Stimulated activated CD4-positive, alpha-beta T cell treated with anti-CD3 and anti-CD28 coated beads, Interleukin-12 subunit alpha, Interleukin-12 subunit beta, amount 100 ng/mL, for 48 hours (primary cell): ENCODE measurements at regions not wholly inside any gene's neighbourhood (a gene's known extent, or its start where the extent isn't known, plus 50 kb on each side); places are given as distances from the start of the nearest gene placed in this dataset.
"Not testable (repeated sequence)": the region's sequence is repeated elsewhere in the genome, so short reads cannot be mapped to it uniquely, and the experiment has no call there.

Experiments used
- DNase-seq, 3 donors: peaks; one replicate each; pipeline ENCODE4 v3.0.0-alpha.2; 2020; ENCODE audit warnings: low read depth in 2 of 3, low spot score in 1 of 3

- no peak for DNase-seq
Observed at GRCh38 chr2:7368211-7368610, 451.0 kb downstream of the RNF144A start.

DNA sequence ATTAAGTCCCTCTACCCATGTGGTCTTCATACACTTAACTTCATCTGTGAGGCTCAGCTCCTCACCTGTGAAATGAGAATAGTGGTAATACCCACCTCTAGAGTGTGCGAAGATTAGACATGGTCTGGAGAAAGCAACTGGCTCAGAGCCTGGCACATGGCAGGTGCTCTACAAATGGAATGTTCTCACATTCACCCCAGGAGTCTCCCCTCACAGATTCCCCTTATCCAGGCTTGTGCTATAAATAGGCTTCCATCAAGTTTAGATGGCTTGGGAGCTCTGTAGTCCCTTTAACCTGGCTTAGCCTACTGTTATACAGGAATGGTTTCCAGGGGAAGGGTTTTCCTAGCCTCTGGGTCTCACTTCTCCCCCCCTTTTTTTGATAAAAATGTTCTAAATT, 455.9 kb downstream of the RNF144A start:
- DNase-seq, result no peak

- no peak for DNase-seq
Observed at GRCh38 chr2:7375901-7376300, 458.7 kb downstream of the RNF144A start.

DNA sequence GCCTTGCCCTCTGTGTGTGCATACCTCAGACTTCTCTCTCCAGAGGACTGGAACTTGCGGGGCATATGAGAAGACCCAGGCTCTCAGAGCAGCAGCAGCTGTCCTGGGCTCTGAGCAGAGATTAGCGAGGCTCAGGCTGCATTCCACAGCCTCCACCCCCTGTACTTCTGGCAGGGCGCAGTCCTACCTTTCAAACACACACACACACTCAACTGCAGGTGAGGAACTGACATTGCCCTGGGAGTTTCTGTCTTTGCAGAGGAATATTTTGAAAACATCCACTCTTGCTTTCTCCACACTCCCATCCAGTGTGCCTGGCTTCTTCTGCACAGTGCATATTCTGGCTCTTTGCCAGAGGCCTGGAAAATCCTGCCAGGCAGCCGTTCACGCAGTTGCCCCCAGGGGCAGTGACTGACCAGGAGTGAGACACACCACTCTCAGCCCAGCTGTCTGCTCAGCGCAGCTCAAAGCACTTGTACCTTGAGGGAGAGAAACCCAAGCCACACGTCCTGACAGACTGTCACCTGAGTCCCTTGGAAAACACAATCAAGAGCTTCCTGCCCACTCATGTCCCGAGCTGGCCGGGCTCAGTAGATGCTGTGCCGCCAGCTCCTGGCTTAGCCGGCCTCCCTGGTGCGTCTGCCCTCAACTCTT, 460.8 kb downstream of the RNF144A start:
- DNase-seq, result no peak

DNA sequence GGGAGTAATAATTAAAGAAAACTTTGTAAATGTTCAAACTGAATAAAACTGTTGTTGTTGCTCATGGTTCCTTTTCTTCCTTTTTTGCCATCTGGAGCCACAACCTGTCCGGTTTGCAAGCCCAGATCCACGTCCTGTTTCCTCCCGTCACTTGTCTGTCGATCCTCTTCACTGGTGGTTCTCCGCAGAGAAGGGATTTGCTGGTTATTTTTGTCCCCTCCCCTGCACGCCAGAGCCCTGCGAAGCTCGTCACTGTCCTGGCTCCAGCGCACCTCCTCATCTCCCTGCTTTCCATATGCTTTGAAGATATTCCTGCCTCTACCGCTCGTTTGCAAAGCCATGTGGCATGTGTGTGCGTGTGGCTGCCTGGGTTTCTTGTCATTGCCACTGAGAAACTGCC, 461.4 kb downstream of the RNF144A start:
- no peak for DNase-seq

GRCh38 chr2:7379799-7380198, 462.6 kb downstream of the RNF144A start:
- DNase-seq, result no peak

- no peak for DNase-seq
Observed at GRCh38 chr2:7384773-7385349, 467.6 kb downstream of the RNF144A start.

GRCh38 chr2:7390311-7390710, 473.1 kb downstream of the RNF144A start:
- DNase-seq, result not testable (repeated sequence)

GRCh38 chr2:7392076-7392787, 475.0 kb downstream of the RNF144A start:
- no peak for DNase-seq

GRCh38 chr2:7394195-7394594, 477.0 kb downstream of the RNF144A start:
- DNase-seq, result no peak

DNA sequence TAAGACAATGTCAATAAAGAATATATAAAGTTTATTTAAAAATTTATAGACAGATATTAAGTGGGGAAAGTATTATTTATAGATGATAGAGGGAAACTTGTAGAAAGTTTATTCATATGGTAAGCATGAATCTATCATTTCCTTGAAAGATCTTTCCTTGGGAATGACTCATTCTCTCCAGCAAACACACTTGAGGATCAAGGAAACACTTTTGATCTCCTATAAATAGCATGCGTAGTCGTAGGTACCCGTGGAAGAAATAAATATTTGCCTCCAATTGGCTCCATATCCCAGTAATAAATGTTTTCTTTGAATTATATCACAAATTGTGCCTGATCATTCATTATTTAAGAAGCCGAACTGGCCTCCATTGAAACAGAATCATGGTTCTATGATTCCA, 483.4 kb downstream of the RNF144A start:
- DNase-seq, result no peak

GRCh38 chr2:7403092-7403775, 486.0 kb downstream of the RNF144A start:
- no peak for DNase-seq

DNA sequence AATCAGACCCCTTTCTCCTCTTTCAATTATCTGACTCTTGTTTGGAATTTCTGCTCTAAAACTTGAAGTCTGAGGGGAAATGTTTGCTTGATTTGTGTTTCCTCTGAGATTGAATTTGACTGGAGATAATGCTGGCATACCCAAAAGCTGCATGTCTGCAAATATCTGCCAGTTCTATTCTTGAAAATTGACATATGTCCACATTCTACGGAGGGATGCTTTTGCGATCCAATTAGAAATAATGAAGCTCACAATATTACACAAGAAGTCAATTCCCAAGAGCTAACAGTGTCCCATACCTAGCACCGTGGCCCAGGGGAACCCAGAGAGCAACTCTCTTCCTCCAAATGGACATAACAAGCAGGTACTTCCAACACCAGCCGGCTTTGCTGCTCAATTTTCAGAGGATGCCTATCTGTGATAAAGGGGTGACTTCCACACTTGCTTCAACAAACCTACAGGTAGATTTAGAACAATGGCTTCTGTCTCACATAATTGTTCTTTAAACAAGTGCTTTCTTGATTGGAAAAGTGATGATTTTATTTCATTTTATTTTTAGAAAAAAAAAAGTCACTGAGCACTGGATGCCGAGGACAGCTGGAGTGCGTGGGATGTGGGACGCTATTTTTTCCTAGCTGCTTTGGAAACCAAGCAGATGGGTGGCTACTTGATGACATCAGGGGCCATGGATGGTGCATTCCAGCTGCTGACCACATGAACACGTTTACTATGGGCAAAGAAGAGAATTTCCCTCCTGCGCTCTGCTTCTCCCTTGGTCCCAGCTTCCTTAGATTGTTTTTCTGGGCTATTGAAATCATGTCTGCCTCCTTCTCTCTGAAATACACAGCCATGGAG, 488.9 kb downstream of the RNF144A start:
- no peak for DNase-seq

GRCh38 chr2:7407001-7407400, 489.8 kb downstream of the RNF144A start:
- DNase-seq, result no peak

DNA sequence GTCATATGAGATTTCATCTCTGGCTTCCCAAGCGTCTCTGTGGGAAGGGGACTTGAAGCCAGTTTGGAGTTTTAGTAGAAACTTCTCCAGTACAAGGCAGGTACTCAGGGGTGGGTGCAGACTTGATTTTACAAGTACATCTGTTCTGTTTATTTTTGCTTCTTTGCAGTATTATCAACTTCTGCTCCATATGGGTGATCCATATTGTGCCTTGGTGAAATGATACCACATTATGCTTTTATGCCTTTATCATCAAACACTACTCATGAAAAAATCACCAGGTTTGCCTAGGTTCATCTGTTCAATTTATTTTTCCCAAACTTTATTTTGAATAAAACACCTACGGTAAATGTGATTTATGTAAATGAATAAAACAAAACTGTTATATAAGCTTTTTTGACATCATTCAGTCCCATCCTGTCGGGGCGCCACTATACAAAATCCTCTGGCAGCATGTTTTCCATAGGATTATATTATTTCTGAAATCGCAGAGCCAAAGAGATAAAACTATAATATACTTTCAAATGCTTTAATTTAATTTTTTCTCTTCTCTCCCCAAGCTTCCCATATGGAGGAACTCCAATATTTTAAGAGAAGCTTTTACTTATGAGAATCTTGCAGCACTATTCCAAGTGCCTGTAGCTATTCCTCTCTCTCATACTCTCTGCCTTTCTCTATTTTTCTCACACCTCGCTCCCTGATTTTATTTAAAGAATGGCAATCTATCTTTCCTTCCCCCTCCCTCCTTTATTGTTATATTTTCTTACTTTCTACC, 490.9 kb downstream of the RNF144A start:
- DNase-seq, result no peak

DNA sequence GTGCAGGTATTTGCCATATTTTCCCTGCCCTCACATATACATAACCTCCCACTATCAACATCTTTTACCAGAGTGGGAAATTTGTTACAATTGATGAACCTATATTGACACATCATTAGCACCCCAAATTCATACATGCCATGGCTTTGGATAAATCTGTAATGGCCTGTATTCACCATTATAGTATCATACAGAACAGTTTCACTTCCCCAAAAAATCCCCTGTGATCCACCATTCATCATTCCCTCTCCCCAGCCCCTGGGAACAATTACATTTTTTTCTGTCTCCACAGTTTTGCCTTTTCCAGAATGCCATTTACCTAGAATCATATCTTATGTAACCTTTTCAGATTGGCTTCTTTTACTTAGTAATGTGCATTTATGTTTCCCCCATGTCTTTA, 494.5 kb downstream of the RNF144A start:
- DNase-seq, result no peak

DNA sequence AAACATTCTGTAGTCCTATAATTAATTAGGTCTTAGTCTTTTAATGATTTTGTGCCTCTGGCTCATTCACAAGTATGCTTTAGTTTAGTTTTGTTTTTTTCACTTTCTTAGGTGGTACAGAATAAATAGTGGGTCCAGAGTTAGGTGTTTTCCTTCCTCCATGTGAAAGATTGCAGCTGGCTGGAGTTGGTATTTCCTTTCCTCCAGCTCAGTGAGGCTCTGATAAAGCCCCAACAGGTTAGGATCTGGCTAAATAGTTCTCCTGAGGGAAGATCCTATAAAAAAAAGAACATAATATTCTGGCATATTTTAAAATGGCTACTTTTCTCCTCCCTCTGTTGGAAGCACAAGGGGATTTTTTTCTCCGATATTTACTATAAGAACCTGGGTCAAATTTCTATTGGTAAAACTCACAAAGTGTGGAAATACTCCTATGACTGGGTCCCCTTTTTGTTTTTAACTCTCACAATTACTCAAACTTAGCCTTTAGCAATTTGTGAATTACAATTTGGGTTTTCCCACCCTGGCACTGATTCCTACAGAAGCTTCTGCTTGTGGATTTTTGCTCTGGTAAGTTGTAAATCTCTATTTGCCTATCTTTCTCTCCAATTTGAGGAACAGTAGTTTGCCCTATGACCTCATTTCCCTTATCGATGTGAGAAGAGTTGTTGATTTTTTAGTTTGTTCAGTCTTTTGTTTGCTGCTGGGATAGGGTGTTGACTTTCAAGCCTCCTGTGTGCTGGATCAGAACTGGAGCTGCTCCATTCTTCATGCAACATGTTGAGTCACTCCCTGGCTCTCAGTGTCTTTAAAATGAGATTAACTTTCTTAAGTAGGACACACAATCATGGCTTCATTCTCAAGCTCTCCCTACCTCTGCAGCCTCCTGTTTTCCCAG, 500.9 kb downstream of the RNF144A start:
- no peak for DNase-seq

DNA sequence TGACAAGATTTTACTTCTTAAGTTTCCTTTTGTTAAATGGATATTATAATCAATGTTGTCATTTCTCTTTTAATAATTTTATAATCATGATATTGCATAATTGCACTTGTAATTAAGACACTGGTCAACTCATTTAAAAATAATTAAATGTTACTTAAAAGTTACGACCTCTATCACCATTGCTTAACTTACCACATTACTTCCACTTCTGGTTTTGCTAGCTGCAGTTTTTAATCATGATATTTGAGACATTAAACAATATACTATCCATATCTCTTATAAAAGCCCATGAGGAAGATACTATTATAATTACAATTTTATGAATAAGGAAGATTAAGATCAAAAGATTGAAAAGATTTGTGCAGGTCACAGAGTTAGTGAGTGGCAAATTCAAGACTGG, 502.0 kb downstream of the RNF144A start:
- no peak for DNase-seq

GRCh38 chr2:7419814-7420311, 502.7 kb downstream of the RNF144A start:
- no peak for DNase-seq
